ENCODE measurements at regions not wholly inside any gene's neighbourhood (a gene's known extent, or its start where the extent isn't known, plus 50 kb on each side); places are given as distances from the start of the nearest gene placed in this dataset.

DNA sequence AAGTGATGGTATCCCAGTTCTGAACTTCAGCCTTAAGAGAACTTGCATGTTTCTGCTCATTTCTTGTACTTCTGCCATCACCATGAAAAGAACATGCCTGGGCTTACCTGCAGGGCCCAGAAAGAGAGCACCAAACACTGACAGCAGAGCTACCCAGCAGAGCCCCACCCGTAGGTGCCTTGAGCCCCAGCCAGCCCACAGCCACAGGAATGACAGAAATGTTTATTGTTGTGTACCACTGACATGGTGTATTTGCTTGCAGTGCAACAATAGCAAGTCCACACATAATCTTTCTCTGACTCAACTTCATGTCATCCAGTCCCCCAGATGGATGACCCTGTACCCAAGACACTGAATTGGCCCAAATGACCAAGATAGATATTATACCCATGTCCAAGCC is 195.2 kb downstream of the TSHZ3 start:
- DNase-seq = no peak

DNA sequence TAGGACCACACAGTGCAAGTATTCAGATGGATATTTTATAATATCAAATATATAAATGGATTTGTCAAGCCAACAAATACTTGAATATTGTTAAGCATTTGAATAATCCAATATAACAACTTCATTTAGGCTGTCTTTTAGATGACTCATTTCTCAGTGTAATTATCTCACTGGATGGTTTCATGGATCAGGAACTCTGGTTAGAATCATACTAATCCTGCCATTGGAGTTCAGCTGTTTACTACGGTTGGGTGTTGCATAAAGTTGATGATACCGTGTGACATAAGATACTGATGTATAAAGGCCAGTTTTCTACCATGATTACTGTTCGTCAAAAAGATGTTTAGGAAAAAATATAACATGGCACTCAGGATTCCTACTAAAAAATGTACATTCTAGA is 196.3 kb downstream of the TSHZ3 start:
- DNase-seq = no peak

DNA sequence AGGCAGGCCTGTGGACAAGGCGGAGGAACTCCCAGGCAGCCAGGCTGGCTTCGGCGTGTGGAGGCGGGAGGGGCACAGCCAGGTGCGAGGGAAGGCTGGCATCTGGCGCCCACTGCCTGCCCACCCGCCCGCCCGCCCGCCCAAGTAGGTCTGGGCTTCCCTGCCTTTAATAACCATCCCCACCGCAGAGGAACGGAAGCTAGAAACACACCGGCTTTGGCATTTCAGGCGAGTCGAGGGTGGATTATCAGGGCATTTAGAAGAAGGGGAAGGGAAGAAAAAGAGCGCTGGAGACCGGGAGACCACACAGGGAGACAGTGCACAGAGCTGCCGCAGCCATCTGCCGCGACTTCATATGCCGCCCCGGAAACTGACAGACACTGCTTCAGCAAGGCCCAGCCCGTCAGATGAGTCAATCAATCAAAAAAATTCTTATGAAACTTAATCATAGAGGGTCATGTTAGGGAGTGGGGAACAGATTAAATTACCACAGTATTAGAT is 199.7 kb downstream of the TSHZ3 start:
- DNase-seq = no peak

DNA sequence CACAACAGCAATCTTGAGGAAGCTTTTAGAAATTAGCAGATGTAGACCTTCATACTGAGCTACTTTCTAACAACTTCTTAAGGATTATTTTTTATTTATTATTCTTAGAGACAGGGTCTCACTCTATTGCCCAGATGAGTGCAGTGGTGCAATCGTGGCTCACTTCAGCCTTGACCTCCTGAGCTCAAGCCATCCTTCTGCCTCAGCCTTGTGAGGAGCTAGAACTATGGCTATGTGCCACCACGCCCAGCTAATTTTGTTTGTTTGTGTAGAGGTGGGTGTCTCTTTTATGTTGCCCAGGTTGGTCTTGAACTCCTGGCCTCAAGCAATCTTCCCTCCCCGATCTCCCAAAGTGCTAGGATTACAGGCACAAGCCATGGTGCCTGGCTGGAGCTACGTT is 200.6 kb downstream of the TSHZ3 start:
- DNase-seq = no peak

DNA sequence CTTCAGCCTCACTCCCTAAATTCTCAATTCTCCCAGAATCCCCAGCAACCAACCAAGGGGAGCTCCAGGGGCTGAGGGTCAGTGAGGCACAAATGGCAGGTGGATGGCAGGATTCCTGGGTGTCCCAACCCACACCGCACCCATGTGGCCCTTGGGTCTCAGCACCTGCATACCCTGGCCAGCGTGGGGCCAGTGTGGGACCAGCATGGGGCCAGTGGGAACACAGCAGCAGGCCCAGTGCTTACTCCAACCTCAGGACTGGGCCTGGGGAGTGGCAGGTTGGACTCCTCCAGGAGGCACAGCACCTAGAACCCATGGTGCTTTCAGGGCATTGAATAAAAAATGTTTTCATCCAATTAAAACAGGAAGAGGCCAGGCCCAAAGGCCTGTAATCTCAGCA is 202.0 kb downstream of the TSHZ3 start:
- DNase-seq = no peak

DNA sequence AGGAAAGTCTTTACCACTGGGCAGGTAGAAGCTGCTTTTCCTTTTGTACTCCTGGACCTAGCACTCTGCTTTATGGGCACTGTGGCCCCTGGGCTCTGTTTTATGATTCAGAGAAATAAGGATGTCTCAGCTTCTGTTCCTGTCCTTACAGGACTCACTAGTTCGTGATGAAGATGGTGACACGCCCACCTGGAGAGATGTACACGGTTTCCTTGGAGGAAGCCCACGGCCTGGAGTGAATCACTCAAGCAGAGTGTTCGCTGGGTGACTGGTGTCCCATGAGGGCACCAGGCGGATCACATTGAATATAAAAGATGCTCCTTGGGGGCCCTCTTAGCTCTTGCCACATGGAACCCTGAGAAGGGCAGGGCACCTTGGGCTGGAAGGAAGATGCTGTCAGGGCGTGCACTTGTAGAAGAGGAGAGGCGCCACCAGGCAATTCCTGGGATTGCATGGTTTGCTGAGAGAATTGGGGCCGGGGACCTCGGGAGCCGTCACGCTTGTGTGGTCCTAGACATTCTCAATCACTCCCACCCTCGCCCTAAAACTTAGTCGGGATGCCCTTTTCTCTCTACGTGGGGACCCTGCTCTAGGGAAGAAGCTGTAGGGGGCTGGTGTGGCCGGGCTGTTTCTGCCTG is 202.6 kb downstream of the TSHZ3 start:
- DNase-seq = no peak

DNA sequence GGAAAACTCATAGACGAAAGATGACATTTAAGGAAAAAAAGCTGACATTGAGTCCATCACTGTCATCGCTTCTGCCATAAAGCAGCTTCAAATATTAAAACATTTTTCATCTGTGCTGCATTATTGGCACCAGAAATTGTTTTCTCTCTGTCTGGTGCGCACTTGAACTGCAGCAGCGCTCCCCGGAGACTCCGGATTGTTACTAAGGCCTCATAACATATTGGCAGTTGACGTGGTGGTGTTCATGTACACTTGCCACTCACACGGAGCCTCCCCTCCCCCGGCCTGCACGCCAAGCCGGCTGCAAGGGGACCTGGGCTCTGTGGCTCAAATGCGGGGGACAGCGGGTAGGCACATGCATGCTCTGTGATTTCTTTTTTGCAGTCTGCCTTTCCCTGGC is 203.2 kb downstream of the TSHZ3 start:
- DNase-seq = peak; percentile 52

DNA sequence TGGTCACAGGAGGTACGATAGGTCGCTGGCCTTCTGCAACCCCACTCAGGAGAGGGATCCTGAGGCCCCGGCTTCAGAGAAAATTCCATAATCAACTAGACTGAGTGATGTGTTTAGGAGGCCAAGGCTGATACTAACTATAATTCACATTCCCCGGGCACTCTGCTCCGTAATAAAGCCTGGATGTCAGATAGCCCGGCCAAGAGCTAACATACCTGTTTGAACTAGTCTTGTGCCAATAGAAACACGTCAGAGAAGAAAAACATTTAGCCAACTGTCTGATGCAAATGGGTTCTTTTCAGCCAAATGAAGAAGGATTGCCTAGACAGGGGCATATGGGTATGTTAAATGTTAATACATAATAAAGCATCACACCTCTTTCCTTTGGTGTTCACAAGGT is 204.2 kb downstream of the TSHZ3 start:
- DNase-seq = no peak

DNA sequence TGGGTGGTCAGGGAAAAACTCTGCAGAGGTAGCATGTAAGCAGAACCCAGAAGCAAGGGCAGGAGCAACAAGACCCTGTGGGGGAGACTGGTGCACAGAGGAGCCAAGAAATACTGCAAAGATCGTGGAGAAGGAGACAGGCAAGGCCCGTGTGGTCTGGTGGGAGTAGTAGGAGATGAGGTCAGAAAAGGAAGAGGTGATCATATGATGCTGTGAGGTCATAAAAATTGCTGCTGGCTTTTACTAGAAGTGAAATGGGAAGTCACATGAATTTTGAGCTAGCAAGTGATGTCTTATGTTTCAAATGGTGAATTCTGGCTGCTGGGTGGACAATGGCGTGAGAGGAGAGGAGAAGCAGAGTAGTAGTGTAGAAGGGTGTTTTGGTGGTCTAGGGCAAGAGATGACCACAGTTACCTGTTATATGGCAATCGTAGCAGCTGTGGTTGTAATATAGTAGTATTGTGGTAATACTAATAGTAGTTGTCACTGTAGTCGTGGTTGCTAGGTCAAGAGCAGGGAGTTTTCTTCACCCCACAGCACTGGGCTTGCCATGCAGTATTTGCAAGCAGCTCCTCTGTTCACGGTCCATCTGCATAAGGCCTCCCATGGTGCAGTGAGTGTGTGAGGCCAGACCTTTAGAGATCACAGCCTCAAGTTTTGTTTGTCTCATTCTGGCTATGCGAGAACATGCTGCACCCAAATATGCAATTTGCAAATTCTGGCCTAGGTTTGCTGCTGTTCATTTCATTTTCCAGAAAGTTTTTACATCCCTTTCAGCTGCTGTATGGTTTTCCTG is 205.0 kb downstream of the TSHZ3 start:
- DNase-seq = no peak

DNA sequence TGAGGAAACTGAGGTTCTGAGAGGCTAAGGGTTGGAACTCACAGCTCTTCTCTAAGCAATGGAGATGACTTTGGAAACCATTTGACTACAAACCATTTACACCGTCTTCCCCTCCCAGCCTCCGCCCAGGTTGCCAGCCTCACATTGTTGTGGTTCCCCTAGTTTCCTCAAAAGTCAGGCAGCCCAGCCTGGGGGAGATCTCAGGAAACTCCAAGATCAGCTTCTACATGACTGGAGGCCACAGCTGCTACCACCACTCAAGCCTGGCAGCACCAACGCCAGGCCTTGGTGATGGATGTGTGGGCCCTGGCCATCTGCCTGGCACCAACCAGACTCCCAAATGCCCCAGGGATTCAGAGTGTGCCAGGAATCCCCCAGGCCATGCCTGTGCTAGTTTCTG is 207.9 kb downstream of the TSHZ3 start:
- DNase-seq = no peak

DNA sequence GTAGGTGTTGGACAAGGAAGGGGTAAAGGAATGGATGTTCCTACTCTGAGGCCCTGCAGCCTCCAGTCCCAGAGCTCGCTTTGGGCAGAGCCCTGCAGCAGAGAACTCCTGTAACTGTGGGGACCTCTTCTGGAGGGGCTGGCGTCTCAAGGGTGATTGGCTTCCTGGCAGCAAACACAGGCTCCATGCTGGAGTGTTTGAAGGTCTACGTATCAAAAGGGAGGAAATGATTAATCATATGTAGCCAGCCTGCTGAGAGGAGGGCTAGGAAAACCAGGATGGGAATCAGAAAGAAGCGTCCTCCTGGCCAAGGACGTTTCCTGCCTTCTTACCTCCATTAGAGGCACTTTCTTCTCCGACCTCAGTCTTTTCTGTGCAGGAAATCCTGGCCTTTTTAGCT is 208.5 kb downstream of the TSHZ3 start:
- DNase-seq = no peak

DNA sequence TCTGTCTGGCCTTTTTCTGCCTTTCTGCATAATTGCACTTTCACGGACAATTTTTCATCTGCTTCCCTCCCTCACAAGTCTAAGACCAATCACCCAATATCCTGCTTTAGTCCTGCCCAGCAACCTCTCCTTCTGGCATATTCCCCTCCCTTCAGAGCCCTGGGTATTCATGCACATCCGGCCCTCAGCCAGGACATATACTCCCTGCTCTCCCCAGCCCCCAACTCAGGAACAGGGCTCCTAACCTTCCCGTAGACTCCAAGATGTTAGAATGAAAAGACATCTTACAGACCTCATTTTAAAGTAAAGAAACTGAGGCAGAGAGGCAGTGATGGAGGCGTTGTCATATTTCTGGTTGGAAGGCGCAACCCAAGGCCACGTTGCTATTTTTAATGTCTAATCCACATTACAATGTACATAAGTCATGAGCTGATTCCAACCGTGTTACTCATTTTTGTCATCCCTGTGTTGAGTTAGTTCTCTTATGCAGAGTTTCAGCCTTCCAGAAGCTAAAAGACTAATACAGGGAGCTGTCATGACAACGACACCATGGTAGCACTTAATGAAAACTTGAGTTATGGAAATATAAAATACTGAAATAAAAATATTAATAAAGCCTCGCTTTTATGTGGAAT is 209.2 kb downstream of the TSHZ3 start:
- DNase-seq = no peak

DNA sequence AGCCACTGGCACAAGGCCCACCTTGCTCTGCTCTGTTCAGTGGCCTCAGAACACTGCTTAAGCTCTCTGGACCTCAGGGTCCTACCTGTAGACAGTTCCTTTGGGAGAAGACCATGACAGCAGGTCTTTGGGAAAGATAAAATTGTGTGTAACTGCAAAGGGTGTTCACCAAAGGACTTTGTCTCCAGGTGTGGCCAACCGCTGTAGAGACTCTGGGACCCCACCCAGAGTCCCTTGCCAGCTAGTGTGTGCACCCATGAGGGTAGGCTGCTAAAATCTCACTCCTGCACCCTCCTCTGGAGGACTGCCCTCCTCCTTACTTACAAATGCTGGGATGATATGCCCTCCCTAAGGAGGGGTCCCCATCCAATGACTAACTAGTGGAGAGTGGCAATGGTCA is 211.2 kb downstream of the TSHZ3 start:
- DNase-seq = no peak

DNA sequence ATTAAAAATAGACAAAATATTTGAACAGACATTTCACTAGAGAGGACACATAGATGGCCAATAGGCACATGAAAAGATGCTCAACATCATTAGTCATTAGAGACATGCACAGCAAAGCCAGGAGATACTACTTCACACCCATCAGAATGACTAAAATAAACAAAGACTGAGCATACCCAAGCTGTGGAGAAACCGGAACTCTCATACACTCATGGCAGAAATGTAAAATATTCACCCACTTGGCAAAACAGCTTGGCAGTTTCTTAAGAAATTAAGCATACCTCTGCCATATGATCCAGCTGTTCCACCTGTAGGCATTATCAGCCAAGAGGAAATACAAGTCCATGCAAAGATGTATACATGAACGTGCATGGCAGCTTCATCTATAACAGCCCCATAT is 213.4 kb downstream of the TSHZ3 start:
- DNase-seq = peak; percentile 4

DNA sequence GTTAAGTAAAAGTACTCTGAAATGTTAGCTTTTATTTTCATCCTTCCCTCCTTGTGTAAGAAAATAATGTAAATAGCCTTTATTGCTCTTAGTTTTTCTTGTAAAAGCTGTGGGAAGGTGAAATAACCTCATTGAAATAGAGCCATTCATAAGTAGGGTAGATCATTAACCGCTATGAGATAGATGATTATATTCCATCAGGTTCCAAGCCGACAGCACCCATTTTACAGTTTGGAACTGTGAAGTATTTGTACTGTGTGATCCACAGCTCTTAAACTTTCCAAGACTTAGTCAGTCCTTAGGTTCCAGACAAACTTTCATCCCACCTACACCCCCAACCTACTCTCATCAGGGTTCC is 216.5 kb downstream of the TSHZ3 start:
- no peak for DNase-seq

DNA sequence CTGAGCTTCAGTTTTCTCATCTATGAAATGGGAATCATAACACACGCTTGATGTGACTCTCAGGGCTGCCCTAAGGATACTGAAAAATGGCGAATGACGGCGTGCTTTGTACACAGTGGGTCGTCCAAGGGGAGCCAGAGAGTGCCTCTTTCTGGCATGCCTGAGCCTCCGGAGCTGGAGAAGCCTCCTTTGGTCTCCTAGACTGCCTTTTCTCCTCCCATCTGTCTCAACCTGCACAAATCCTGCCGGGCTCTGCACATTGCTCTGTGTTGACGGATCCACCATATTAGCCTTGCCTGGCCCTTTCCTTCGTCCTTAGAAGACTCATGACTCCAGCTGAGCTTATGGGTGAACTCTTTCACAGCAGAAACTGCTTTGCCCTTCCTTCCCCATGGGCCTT is 220.9 kb downstream of the TSHZ3 start:
- no peak for DNase-seq

DNA sequence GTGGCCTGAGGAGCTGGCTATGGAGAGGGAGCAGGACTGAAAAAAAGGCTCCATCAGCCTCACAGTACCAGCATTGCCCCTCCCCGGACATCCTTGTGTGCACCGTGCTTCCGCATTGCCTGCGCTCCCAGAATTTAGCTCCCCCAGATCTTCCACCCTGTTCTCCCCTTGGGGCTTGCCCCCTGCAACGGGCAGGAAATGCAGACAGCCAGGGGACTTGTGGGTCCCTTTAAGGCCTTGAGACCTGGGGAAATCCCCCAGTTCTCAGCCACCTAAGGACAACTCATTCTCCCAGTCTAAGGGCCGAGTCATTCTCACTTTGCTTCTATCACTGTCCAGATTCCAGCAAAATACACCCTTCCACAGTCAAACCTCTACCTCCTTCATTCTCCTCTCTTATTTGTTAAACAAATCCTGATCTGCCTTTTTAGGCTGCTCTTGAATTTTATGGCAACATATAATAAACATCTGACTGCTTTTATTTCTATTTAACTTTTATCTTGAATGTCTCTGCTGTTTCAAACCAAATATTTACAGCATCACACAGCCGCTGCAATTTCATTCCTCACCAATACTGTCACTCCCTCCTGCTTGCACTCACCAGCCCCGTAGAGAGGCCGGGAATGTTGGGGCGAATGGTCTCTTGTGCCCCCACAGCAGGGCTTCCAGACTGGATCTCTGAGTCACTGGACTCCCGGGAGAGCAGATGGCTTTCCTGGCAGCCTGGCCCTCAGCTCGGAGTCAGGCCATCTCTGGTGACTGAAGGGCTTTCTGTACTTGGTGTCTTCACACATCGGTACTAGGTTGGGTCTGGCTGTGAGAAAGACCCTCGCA is 221.9 kb downstream of the TSHZ3 start:
- DNase-seq = no peak

DNA sequence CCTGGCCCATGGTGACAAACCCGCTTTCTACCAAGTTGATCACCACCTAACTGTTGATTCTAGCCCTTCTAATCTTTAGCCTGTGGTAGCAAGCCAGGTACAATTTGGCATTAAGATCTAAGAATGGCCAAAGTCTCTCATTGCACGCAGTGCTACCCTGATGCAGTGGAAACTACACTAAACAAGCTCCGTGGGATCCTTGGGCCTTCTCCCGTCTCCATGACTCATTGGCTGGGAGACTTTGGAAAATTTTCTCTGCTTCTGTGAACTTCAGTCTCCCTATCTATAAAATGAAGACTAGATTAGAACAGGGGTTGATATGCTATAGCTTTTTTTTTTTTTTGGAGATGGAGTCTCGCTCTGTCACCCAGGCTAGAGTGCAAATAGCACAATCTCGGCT is 223.0 kb downstream of the TSHZ3 start:
- no peak for DNase-seq

DNA sequence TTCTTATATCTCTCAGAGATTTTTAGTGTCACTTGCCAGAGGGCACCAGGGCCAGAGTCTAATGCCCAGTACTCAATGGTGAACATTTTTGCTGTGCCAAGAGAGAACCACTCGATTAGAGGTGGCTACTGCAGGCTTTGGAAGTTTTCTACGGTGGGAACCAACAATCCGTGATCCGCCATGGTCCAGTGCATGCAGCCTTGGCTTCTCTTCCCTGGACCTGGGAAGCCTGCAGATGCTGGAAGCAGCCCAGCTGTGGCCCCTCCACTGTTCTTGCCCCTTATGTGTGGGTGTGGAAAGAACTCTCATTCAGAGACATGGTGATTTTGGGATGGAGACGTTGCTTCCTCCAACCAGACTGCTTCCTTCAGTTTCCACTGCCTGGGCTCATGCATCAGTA is 224.2 kb downstream of the TSHZ3 start:
- DNase-seq = no peak

DNA sequence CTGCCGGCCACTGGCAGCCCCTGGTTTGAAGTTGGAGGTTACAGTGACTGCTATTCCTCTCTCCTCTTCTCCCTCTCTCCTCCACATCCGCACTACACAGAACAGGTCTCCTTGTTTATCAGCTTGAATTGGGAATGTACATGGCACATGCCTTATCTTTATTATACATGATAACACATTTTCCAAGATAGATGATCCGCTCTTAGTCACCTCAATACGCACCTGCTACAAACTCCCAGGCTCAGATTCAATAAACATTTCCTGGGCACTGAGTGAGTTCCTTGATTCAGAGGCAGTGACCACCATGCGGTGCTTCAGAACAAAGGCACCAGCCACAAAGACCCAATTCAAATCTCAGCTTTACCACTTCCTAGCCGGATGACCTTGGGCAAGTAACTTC is 227.7 kb downstream of the TSHZ3 start:
- no peak for DNase-seq

DNA sequence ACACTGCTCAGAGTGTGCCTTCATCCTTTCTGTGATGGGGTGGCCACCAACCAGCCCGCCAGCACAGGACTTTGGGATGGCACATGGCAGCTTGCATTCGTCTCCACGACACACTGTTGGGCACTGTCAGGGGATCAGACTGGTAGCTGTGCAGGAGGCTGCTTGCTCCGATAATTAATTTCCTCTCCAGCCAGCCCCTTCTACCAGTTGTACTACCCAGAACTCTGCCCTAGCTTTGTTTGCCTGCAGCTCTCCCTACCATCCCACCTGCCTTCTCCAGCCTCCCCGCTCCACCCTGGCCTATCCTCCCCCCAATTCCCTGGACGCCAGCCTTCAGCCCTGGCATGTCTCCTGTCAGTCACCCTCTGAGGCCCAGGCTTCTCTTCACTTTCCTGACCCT is 228.3 kb downstream of the TSHZ3 start:
- no peak for DNase-seq

DNA sequence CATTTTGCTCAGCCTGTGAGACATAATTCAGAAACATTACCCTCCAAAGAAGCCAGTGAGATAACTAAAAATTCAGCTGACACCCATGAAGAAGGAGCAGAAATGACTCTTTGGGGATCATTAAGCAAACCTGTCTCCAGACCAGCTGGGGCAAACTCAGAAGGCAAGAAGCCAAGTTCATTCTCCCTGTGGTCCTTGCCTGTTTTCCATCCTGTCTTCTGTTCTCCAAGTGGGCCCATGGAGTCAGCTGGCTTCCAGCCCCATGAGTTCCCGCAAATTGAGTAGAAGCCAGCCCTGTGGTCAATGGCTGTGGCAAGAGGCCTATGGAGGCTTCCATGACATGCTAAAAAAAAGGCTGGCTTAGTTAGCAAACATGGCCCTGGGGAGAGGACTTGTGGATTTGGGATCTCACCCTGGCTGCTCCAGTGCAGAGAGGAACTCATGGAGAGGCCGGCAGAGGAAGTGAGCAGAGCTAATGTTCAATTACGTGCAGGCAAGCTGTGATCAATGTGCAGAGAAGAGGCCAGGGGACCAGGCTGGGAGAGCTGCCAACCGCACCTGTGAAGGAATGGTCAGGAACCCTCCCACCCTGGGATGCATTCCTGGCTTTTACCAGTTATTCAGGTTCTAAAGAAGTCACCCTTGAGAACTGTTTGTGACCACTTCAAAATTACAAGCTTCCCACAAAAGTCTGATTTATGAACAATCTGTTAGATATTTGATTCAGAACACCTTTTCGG is 229.1 kb downstream of the TSHZ3 start:
- peak; percentile 46 for DNase-seq

DNA sequence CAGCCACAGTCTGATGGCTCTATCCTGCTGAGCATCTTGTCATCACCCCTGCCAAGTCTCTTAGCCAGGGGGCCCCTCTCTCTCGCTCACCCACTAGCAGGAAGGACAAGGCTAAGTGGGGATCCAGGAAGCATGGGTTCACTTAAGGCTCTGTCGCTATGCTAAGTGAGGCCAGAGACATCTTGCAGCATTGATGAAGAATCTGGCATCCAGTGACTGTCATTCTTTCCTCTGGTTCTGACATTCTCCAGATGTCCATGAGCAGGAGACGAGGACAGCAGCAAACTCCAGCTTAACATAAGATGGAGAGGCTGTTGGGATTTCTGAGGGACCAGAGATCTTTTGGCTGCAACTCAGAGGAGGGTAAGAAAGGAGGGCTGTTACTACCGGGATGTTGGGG is 230.2 kb downstream of the TSHZ3 start:
- no peak for DNase-seq

Data from right forelimb (tissue), 1 donor.